ENCODE measurements at regions not wholly inside any gene's neighbourhood (a gene's known extent, or its start where the extent isn't known, plus 50 kb on each side); places are given as distances from the start of the nearest gene placed in this dataset.

GRCh38 chr10:78312197-78313047, 278.8 kb downstream of the RPS24 start:
- no peak for TF ChIP-seq ZNF274 (IDR thresholded peaks at IDR 0.05; ENCODE audit: low read depth, low read length)
- no peak overlapping the region for H3K4me3 ChIP-seq (ENCODE audit: low read length)

GRCh38 chr10:78313048-78313381, 279.4 kb downstream of the RPS24 start:
- no peak for TF ChIP-seq ZNF274 (IDR thresholded peaks at IDR 0.05; ENCODE audit: low read depth, low read length)
- H3K4me3 ChIP-seq (ENCODE audit: low read length) = no peak overlapping the region

GRCh38 chr10:78313636-78314035, 280.0 kb downstream of the RPS24 start:
- TF ChIP-seq ZNF274 (IDR thresholded peaks at IDR 0.05; ENCODE audit: low read depth, low read length) = no peak

GRCh38 chr10:78314651-78315050, 281.0 kb downstream of the RPS24 start:
- no peak overlapping the region for H3K4me3 ChIP-seq (ENCODE audit: low read length)
- no peak for TF ChIP-seq ZNF274 (IDR thresholded peaks at IDR 0.05; ENCODE audit: low read depth, low read length)

More at GRCh38 chr10:78313636-78314035, 280.0 kb downstream of the RPS24 start:
- no peak overlapping the region for H3K4me3 ChIP-seq (ENCODE audit: low read length)

GRCh38 chr10:78316451-78316931, 282.8 kb downstream of the RPS24 start:
- no peak overlapping the region for H3K4me3 ChIP-seq (ENCODE audit: low read length)
- TF ChIP-seq ZNF274 (IDR thresholded peaks at IDR 0.05; ENCODE audit: low read depth, low read length) = no peak

GRCh38 chr10:78318305-78318704, 284.6 kb downstream of the RPS24 start:
- no peak for TF ChIP-seq ZNF274 (IDR thresholded peaks at IDR 0.05; ENCODE audit: low read depth, low read length)
- H3K4me3 ChIP-seq (ENCODE audit: low read length) = no peak overlapping the region

GRCh38 chr10:78319371-78319770, 285.7 kb downstream of the RPS24 start:
- no peak overlapping the region for H3K4me3 ChIP-seq (ENCODE audit: low read length)
- TF ChIP-seq ZNF274 (IDR thresholded peaks at IDR 0.05; ENCODE audit: low read depth, low read length) = no peak

- H3K4me3 ChIP-seq (ENCODE audit: low read length) = no peak overlapping the region
- TF ChIP-seq ZNF274 (IDR thresholded peaks at IDR 0.05; ENCODE audit: low read depth, low read length) = no peak
Observed at GRCh38 chr10:78319841-78320240, 286.2 kb downstream of the RPS24 start.

- no peak for TF ChIP-seq ZNF274 (IDR thresholded peaks at IDR 0.05; ENCODE audit: low read depth, low read length)
- H3K4me3 ChIP-seq (ENCODE audit: low read length) = no peak overlapping the region
Observed at GRCh38 chr10:78320506-78320905, 286.8 kb downstream of the RPS24 start.

GRCh38 chr10:78321000-78321399, 287.3 kb downstream of the RPS24 start:
- no peak overlapping the region for H3K4me3 ChIP-seq (ENCODE audit: low read length)
- no peak for TF ChIP-seq ZNF274 (IDR thresholded peaks at IDR 0.05; ENCODE audit: low read depth, low read length)

GRCh38 chr10:78321500-78321899, 287.8 kb downstream of the RPS24 start:
- no peak overlapping the region for H3K4me3 ChIP-seq (ENCODE audit: low read length)
- no peak for TF ChIP-seq ZNF274 (IDR thresholded peaks at IDR 0.05; ENCODE audit: low read depth, low read length)

GRCh38 chr10:78326372-78326771, 292.7 kb downstream of the RPS24 start:
- TF ChIP-seq ZNF274 (IDR thresholded peaks at IDR 0.05; ENCODE audit: low read depth, low read length) = no peak
- no peak overlapping the region for H3K4me3 ChIP-seq (ENCODE audit: low read length)

GRCh38 chr10:78327778-78328591, 294.3 kb downstream of the RPS24 start:
- H3K4me3 ChIP-seq (ENCODE audit: low read length) = no peak overlapping the region
- no peak for TF ChIP-seq ZNF274 (IDR thresholded peaks at IDR 0.05; ENCODE audit: low read depth, low read length)

- no peak overlapping the region for H3K4me3 ChIP-seq (ENCODE audit: low read length)
- no peak for TF ChIP-seq ZNF274 (IDR thresholded peaks at IDR 0.05; ENCODE audit: low read depth, low read length)
Observed at GRCh38 chr10:78328592-78329404, 295.1 kb downstream of the RPS24 start.

Data from GM08714 (cell line).